SK-N-SH (cell line): ENCODE measurements at regions not wholly inside any gene's neighbourhood (a gene's known extent, or its start where the extent isn't known, plus 50 kb on each side); places are given as distances from the start of the nearest gene placed in this dataset.

ENCODE experiments used
- CTCF ChIA-PET: fragments of 300-600, 350-600 bp; formaldehyde crosslinking; extraction: SDS; loops from one replicate; lab custom pipeline; 2021; lab: Yijun Ruan, JAX
- POLR2A ChIA-PET: fragments of 350-600 bp; sonication (Branson Sonifier 250); formaldehyde crosslinking; extraction: SDS; loops from one replicate; lab custom pipeline; 2020; ENCODE audit warnings: antibody characterized with exemption, inconsistent platforms; lab: Yijun Ruan, JAX
- DNase-seq: peaks from one replicate; pipeline ENCODE4 v3.0.0; 2012
- H2AFZ ChIP-seq: fragments of 200-600 bp; sonication (generic); 2 replicates; pipeline ENCODE4 v1.8.1; 2016; ENCODE audit warnings: antibody characterized with exemption, mild to moderate bottlenecking, low read depth
- H3F3A ChIP-seq: fragments of 200-600 bp; sonication (generic); replicated peaks from 2 replicates; pipeline ENCODE3; 2016; ENCODE audit warnings: antibody characterized with exemption, mild to moderate bottlenecking; ENCODE audit not compliant: insufficient read depth
- H3K27ac ChIP-seq, 2 experiments: fragments of 200-500 bp in 1 of 2; fragments of 200-600 bp in 1 of 2; sonication (Bioruptor generic) in 1 of 2; sonication (generic), shearing (Covaris generic) in 1 of 2; 2 replicates each; pipeline versions ENCODE4 v1.5.1 to v1.6.1; 2014 to 2016; ENCODE audit warnings: low read depth in 2 of 2, inconsistent platforms in 1 of 2, low read length in 1 of 2, mild to moderate bottlenecking in 1 of 2, mixed read lengths in 1 of 2
- H3K27me3 ChIP-seq: fragments of 200-600 bp; sonication (generic), shearing (Covaris generic); 2 replicates; pipeline ENCODE4 v1.6.1; 2016; ENCODE audit warnings: mixed run types; ENCODE audit not compliant: insufficient read depth
- H3K36me3 ChIP-seq, 2 experiments: fragments of 200-500 bp in 1 of 2; fragments of 200-600 bp in 1 of 2; sonication (Bioruptor generic) in 1 of 2; sonication (generic) in 1 of 2; replicated peaks in 1 of 2; 2 replicates each; pipeline versions ENCODE3 to v1.5.1; 2014 to 2016; ENCODE audit warnings: low read length in 1 of 2, mild to moderate bottlenecking in 1 of 2; ENCODE audit not compliant: insufficient read depth in 2 of 2, control insufficient read depth in 1 of 2
- H3K4me1 ChIP-seq, 2 experiments: fragments of 200-500 bp in 1 of 2; fragments of 200-600 bp in 1 of 2; sonication (Bioruptor generic) in 1 of 2; sonication (generic), shearing (Covaris generic) in 1 of 2; 2 replicates each; pipeline versions ENCODE4 v1.5.1 to v1.6.1; 2014 to 2016; ENCODE audit warnings: low read depth in 1 of 2, low read length in 1 of 2, mixed run types in 1 of 2; ENCODE audit not compliant: insufficient read depth in 2 of 2, control insufficient read depth in 1 of 2
- H3K4me2 ChIP-seq: fragments of 200-600 bp; sonication (generic), shearing (Covaris generic); 2 replicates; pipeline ENCODE4 v1.6.1; 2017; ENCODE audit warnings: mixed run types
- H3K4me3 ChIP-seq, 2 experiments: fragments of 200-500 bp in 1 of 2; fragments of 200-600 bp in 1 of 2; sonication (Bioruptor generic) in 1 of 2; sonication (generic), shearing (Covaris generic) in 1 of 2; 2 replicates each; pipeline versions ENCODE4 v1.5.1 to v1.8.1; 2014 to 2016; ENCODE audit warnings: low read depth in 2 of 2, inconsistent platforms in 1 of 2, low read length in 1 of 2, mild to moderate bottlenecking in 1 of 2, mixed read lengths in 1 of 2, moderate library complexity in 1 of 2
- H3K79me2 ChIP-seq: fragments of 200-600 bp; sonication (generic); 2 replicates; pipeline ENCODE4 v1.8.1; 2017; ENCODE audit warnings: mild to moderate bottlenecking; ENCODE audit not compliant: insufficient read depth
- H3K9ac ChIP-seq: fragments of 200-600 bp; sonication (generic); 2 replicates; pipeline ENCODE4 v1.6.1; 2017; ENCODE audit warnings: mixed run types
- H3K9me2 ChIP-seq: fragments of 200-600 bp; sonication (generic); 2 replicates; pipeline ENCODE4 v1.6.1; 2017; ENCODE audit warnings: mixed run types
- H3K9me3 ChIP-seq: fragments of 200-600 bp; sonication (generic); 2 replicates; pipeline ENCODE4 v1.6.1; 2017; ENCODE audit warnings: mixed run types, mild to moderate bottlenecking, moderate library complexity
- H4K20me1 ChIP-seq: fragments of 200-600 bp; sonication (generic); 2 replicates; pipeline ENCODE4 v1.6.1; 2017; ENCODE audit warnings: mild to moderate bottlenecking, mixed run types; ENCODE audit not compliant: insufficient read depth
- ELF1 ChIP-seq: IDR thresholded peaks from 2 replicates; pipeline ENCODE4 v1.4.0; 2012
- MXI1 ChIP-seq: IDR thresholded peaks from 2 replicates; pipeline ENCODE4 v1.6.1; 2012; ENCODE audit warnings: mild to moderate bottlenecking, low read depth, low read length, improper control_type of control experiment
- RCOR1 ChIP-seq: fragments of 150-350 bp; IDR thresholded peaks from 2 replicates; pipeline ENCODE4 v1.6.1; 2017; ENCODE audit warnings: antibody characterized with exemption, low read length
- SIN3A ChIP-seq: IDR thresholded peaks from 2 replicates; pipeline ENCODE4 v1.6.1; 2012; ENCODE audit warnings: low read depth, mild to moderate bottlenecking, low read length, moderate library complexity, borderline replicate concordance
- TAF1 ChIP-seq: IDR thresholded peaks from 2 replicates; pipeline ENCODE4 v1.6.1; 2012; ENCODE audit warnings: low read depth, mild to moderate bottlenecking, low read length, moderate library complexity, borderline replicate concordance
- YY1 ChIP-seq: IDR thresholded peaks from 2 replicates; pipeline ENCODE4 v1.4.0; 2012; ENCODE audit warnings: low read depth, mild to moderate bottlenecking
- WGBS: methylation state at CpG from one replicate; pipeline ENCODE4 v1.1.6; 2017; ENCODE audit warnings: low lambda C conversion rate; 5-methylcytosine and 5-hydroxymethylcytosine counted together
- TF ChIP-seq, protein P1 (sequence below): IDR thresholded peaks from 2 replicates; pipeline ENCODE4 v1.6.1; 2012; ENCODE audit warnings: mild to moderate bottlenecking, low read depth, low read length, moderate library complexity
- TF ChIP-seq, protein P2 (sequence below): IDR thresholded peaks from 2 replicates; pipeline ENCODE4 v1.4.0; 2012; ENCODE audit warnings: low read depth, borderline replicate concordance
- TF ChIP-seq, protein P3 (sequence below): fragments of 200-600 bp; sonication (generic); IDR thresholded peaks from 2 replicates; pipeline ENCODE4 v1.6.1; 2017; ENCODE audit warnings: antibody characterized with exemption, mild to moderate bottlenecking, moderate library complexity

DNA sequence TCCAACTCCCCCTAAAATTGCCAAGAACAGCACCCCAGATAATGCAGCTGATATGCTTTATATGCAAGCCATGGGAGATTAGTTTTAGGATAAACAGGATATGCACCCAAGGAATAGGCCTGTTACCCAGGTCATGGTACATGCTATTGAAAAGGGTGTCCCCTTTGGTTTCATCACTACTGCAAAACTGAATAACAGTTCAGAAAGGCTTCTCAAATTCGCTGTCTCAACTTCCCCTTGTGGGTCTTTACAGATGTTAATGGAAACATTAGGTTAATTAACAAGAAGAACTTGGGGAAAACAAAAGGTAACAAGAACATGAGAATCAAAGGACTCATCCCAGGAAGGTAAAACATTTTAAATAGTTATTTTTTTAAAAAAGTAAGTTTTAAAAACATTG is 318.7 kb downstream of the PRR32 start:
- no peak for TF ChIP-seq ELF1
- TF ChIP-seq, protein P1, sequence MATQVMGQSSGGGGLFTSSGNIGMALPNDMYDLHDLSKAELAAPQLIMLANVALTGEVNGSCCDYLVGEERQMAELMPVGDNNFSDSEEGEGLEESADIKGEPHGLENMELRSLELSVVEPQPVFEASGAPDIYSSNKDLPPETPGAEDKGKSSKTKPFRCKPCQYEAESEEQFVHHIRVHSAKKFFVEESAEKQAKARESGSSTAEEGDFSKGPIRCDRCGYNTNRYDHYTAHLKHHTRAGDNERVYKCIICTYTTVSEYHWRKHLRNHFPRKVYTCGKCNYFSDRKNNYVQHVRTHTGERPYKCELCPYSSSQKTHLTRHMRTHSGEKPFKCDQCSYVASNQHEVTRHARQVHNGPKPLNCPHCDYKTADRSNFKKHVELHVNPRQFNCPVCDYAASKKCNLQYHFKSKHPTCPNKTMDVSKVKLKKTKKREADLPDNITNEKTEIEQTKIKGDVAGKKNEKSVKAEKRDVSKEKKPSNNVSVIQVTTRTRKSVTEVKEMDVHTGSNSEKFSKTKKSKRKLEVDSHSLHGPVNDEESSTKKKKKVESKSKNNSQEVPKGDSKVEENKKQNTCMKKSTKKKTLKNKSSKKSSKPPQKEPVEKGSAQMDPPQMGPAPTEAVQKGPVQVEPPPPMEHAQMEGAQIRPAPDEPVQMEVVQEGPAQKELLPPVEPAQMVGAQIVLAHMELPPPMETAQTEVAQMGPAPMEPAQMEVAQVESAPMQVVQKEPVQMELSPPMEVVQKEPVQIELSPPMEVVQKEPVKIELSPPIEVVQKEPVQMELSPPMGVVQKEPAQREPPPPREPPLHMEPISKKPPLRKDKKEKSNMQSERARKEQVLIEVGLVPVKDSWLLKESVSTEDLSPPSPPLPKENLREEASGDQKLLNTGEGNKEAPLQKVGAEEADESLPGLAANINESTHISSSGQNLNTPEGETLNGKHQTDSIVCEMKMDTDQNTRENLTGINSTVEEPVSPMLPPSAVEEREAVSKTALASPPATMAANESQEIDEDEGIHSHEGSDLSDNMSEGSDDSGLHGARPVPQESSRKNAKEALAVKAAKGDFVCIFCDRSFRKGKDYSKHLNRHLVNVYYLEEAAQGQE: no peak
- TF ChIP-seq TAF1: no peak
- TF ChIP-seq, protein P2, sequence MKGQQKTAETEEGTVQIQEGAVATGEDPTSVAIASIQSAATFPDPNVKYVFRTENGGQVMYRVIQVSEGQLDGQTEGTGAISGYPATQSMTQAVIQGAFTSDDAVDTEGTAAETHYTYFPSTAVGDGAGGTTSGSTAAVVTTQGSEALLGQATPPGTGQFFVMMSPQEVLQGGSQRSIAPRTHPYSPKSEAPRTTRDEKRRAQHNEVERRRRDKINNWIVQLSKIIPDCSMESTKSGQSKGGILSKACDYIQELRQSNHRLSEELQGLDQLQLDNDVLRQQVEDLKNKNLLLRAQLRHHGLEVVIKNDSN: no peak
- no peak overlapping the region for H3K4me3 ChIP-seq
- H3K27me3 ChIP-seq: no peaks in the 10 kb centered on the region
- no peaks in the 10 kb centered on the region for H3K36me3 ChIP-seq
- no peaks in the 10 kb centered on the region for H3K9me2 ChIP-seq
- DNase-seq: no peak
- no peaks in the 10 kb centered on the region for H3K4me1 ChIP-seq
- H4K20me1 ChIP-seq: no peaks in the 10 kb centered on the region
- ChIA-PET POLR2A (no interaction called here), CTCF (no interaction called here)
- H3F3A ChIP-seq: no peaks in the 10 kb centered on the region
- no peaks in the 10 kb centered on the region for H3K9me3 ChIP-seq
- H3K9ac ChIP-seq: no peak overlapping the region
- H3K79me2 ChIP-seq: no peaks in the 10 kb centered on the region
- no peak overlapping the region for H3K4me2 ChIP-seq
- H3K27ac ChIP-seq: no peak overlapping the region
- 0% methylated on average over 1 of the region's 1 CpG for WGBS
- H2AFZ ChIP-seq: no peak overlapping the region

DNA sequence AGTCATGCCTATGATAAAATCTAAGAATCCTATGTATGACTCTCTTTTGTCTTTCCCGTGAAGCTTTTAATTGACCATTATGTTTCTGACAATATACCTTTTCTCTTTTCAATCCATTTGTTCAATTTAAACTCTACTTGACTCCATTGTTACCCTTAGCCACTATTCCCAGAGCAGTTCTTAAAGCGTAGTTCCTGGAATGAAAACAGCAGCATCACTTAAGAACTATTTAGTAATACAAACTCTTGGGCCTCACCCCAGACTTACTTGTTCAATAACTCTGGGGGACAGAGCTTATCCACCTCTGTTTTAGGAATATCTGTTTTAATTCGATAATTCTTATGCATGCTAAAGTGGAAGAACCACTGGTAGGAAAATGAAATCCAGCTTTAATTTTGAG is 358.4 kb downstream of the PRR32 start:
- Histone ChIP-seq H4K20me1 (no peaks in the 10 kb centered on the region), H3K79me2 (no peaks in the 10 kb centered on the region), H3K9me2 (no peaks in the 10 kb centered on the region), H3K4me2 (no peak overlapping the region), H2AFZ (no peak overlapping the region), H3K27me3 (no peaks in the 10 kb centered on the region), H3F3A (no peaks in the 10 kb centered on the region), H3K36me3 (no peaks in the 10 kb centered on the region), H3K27ac (no peak overlapping the region), H3K9ac (no peak overlapping the region), H3K4me1 (no peaks in the 10 kb centered on the region), H3K9me3 (no peaks in the 10 kb centered on the region), H3K4me3 (no peak overlapping the region)
- ChIA-PET POLR2A (no interaction called here), CTCF (no interaction called here)
- no peak for DNase-seq
- under 1% methylated on average over 3 of the region's 3 CpGs for WGBS
- TF ChIP-seq RCOR1 (no peak), MXI1 (no peak), SIN3A (no peak), YY1 (no peak), ELF1 (no peak)
- TF ChIP-seq, protein P3, sequence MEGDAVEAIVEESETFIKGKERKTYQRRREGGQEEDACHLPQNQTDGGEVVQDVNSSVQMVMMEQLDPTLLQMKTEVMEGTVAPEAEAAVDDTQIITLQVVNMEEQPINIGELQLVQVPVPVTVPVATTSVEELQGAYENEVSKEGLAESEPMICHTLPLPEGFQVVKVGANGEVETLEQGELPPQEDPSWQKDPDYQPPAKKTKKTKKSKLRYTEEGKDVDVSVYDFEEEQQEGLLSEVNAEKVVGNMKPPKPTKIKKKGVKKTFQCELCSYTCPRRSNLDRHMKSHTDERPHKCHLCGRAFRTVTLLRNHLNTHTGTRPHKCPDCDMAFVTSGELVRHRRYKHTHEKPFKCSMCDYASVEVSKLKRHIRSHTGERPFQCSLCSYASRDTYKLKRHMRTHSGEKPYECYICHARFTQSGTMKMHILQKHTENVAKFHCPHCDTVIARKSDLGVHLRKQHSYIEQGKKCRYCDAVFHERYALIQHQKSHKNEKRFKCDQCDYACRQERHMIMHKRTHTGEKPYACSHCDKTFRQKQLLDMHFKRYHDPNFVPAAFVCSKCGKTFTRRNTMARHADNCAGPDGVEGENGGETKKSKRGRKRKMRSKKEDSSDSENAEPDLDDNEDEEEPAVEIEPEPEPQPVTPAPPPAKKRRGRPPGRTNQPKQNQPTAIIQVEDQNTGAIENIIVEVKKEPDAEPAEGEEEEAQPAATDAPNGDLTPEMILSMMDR: no peak
